ENCODE measurements at regions not wholly inside any gene's neighbourhood (a gene's known extent, or its start where the extent isn't known, plus 50 kb on each side); places are given as distances from the start of the nearest gene placed in this dataset.

DNA sequence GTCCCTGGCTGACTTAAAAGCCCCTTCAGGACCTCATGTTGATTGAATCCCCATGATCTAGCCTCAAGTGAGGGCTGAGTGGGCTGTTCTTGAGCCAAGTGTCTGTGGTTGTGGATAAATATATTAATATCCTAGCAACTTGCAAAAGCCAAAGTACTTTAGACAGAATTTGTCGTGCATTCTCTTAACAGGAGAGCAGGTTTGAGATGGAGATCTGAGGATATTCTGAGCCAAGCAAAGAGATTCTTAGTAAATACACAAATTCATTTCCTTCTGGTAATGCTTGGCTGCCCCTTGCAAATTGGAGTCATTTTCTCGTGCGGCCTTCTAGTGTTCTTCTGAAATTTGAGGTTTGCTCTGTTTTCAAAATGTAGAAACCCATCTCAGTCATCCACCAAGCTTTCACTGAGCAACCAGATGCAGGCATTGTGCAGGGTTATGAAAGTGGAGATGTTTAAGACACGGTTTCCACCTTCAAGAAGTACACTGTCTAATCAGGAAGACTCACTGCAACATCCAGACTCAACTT, 242.1 kb upstream of the JUN start:
- no peak for DNase-seq (ENCODE audit: low read depth)

DNA sequence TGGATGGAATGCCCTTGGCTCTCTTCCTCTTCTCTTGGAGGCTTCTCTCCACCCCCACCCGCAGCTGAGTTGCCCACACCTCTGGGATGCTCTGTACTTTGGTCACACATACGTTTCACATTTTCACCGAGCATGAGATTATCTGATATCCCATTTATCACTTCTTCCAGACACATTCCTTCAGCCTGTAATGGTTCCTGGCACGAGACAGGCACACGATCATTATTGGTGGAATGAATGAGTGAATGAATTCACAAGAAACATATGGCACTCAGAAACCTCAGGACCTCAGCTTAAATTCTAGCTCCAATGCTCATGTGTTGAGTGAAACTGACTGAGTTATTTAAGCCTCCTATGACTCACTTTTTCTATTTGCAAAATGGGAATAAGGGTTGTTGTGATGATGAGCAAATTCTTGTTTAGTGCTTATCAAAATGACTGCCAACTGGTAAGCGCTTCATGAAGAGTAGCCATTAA, 242.7 kb upstream of the JUN start:
- DNase-seq (ENCODE audit: low read depth) = no peak

DNA sequence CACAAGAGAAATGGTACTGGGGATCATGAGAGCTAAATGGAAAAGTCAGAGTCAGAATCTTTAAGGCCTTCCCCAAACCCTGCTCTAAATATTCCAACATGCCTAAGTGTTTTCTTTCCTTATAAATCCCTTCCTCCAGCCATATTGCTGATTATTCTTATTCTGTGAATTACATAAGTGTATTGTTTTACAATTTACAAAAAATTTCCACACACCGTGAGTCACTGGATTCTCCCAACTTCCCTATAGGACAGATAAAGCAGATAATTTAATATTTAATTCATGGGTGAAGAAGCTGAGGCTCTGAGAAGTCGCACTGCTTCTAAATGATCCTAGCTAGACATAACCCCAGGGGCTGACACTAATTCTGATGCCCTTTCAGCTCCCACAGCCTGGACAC, 243.3 kb upstream of the JUN start:
- no peak for DNase-seq (ENCODE audit: low read depth)

DNA sequence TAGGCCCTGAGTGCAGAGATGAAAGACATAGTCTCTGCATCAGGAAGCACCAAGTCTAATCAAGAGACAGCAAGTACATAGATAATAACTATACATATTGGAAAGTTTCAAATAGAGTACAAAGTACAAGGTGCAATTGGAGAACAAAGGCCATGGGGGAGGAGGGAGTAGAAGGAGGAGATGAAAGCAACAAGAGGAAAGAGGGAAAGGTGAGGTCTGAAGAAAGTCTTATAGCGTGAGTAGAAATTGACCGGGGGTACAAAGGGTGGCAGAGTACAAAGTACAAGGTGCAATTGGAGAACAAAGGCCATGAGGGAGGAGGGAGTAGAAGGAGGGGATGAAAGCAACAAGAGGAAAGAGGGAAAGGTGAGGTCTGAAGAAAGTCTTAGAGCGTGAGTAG, 244.2 kb upstream of the JUN start:
- no peak for DNase-seq (ENCODE audit: low read depth)

DNA sequence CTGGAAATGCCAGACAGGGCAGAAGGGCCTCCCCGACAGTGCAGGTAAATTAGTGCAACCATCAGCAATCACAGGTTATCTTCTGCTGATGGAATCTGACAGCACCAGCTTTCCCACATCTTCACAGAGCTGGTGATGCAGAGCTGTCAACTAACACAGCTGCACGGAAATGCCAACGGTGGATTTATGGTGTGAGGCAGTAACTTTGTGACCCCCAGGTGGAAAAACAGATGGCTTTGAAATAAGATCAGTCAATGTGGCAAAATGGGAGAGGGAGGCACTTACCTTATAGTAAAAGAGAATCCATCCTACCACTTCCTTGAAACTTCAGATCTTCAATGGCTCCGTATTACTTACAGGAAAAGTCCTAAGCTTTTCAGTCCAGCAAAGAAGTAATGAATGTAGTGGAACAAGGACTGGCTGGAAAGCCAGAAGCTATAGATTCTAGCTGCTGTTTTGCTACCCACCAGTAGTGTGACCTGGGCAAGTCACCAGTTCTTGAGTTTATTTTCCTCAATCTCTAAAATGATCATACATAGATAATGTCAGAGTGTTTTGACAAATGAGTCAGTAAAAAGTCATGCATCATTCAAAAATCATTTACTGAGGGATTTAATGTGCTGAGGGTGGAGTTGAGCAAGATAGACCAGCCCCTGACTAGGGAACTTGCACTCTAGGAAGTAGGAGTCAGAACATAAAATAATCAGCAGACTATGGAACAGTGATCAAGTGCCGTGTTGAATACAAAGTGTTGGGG, 245.7 kb upstream of the JUN start:
- DNase-seq (ENCODE audit: low read depth) = no peak

DNA sequence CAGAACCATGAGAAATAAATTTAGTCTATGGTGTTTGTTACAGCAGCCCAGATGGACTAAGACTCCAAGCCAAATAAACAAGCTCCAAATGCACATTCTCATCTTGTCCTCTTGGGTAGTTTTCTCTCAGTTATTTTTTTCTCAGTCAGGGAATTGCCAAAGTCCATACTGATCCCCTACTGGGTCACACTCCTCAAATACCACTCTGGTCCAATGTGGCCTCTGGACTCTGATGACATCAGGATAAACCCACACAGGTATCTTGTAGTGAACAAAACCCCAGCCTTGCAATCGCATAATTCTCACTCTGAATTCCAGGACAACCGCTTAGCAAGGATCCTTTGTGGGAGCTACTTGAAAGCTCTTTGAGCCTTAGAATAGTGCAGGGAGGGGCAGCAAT, 248.4 kb upstream of the JUN start:
- DNase-seq (ENCODE audit: low read depth) = no peak

DNA sequence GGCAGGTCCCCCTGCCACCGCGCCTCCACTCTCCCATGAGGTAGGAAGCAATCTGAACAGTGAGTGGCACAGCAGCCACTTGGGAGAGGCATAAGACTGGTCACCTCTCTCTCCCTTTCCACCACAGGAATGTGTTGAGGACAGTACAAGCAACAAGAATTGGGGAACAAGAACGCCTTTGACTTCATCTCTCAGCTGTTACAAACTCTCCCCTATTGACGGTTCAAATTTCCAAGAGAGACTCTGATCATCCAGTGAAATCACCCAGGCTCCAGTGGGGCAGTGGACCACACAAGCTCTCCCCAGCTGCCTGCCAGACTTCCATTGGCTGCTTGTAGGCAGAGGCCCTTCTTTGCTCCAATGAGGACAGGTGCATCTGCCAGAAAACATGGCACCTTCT, 249.9 kb upstream of the JUN start:
- DNase-seq (ENCODE audit: low read depth) = no peak

DNA sequence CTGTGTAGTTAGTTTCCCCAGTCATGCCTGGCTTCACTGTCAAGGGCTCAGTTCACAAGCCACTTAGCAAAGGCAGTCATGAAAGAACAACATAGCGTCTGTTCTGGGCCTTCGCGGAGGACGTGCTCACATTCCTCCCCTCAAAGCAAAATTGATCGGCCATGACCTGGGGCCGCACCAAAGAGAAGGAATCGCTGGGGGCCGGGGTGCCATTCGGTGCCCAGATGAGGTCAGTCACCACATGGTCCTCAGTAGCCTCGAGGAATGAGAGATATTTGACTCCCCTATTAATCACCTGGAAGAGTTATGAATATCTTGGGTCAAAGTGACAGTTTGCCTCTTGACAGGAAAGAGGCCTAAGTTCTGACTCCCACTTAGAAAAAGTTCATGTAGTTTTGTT, 251.1 kb upstream of the JUN start:
- no peak for DNase-seq (ENCODE audit: low read depth)

DNA sequence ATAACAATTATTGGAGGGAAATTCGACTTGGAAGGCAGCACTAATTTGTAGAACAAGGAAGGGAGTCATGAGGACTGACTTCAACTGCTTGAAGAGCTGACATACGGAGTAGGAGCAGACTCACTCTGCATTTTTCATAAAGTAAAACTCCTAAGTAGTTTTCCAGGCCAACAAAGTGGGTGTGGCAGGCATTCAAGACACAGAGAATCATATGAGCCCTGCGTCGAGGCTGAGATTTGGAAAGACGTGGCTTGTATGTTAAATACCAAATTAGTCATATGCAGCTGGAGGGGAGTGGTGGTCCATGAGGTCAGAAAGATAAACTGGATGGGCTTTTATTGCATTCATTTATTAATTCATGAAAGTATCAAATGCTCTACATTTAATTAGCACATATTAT, 255.7 kb upstream of the JUN start:
- no peak for DNase-seq (ENCODE audit: low read depth)

DNA sequence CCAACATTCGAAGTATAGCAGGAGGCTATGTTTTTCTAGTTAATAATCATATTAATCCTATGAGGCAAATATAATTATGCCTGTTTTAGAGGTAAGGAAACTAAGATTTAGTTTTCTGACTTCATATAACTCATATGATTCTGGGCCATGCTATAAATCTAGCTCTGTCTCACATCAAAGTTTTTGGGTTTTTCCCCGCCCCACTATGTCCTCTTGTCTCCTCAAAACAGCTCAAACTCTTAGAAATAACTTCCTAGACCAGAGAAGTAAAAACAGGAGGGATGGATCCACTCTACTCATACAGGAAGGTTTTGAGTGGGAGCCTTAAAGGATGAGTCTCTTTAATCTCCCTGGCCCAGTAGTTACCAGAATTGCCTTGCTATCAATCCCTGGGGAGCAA, 256.4 kb upstream of the FGGY start:
- DNase-seq (ENCODE audit: low read depth) = no peak

DNA sequence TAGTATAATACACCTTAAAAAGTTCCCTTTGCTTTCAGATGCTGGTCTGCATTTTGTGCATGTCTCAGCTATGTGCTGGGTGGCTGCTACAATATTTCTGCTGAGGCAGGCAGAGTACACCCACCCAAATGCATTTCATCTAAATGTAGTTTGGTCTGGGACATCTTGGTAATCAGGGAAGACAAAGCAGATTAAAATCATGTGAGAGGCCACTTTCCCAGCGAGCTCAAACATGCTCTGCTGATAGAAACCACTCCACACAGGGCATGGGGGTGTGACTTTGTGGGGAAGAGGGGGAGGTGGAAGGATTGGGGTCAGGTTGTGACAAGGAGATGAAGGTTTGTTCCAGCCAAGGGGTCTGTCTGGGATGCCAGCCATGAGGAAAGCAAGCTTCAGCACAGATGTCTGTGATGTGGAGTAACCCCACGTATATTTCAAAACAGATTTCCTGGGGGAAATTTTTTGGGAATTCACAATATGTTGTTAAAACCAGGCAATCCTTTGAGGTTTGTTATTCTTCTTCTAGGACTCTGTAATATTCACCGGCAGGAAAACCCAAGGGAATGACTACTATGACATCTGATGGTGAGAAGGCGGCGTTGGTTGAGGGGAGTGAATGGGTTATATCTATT, 255.1 kb upstream of the FGGY start:
- no peak for DNase-seq (ENCODE audit: low read depth)

DNA sequence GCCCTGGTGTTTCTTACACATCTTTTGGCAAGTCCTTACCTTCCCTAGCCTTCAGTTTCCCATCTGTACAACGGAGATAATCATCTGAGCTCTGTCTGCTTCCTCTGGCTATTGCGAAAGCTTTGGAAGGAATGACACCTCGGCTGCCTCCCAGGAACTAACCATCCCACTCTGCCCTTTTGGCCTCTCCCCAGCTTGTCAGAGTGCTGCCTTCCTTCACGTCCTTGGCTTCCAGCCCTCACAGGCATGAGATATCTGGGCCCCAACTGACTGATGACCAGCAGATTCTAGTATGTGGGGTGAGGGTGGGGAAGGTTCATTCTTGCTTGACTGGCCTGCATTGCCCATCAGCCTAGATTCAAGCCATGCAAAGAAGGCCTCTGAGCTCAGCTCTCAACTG, 253.1 kb upstream of the FGGY start:
- DNase-seq (ENCODE audit: low read depth) = no peak

DNA sequence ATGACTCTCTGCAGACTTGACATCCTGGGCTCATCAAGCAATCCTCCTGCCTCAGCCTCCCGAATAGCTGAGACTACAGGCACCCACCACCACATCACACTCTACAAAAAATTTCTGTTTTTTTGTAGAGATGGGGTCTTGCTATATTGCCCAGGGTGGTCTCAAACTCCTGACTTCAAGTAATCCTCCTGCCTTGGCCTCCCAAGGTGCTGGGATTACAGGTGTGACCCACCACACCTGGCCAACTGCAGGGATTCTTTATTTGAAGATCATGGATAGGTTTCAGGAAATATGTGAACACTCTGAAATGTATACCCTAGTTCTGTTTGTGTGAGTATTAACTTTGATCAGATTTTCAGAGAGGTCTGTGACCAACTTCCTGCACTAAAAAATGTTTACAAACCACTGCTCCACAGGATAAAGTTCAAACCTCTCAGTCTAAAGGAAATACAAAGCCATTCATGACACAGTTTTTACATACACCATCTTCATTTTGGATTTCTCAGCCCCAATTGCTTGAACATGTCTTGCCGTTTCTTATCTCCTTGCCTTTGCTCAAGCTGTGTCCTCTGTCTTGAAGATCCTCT, 252.3 kb upstream of the FGGY start:
- no peak for DNase-seq (ENCODE audit: low read depth)

DNA sequence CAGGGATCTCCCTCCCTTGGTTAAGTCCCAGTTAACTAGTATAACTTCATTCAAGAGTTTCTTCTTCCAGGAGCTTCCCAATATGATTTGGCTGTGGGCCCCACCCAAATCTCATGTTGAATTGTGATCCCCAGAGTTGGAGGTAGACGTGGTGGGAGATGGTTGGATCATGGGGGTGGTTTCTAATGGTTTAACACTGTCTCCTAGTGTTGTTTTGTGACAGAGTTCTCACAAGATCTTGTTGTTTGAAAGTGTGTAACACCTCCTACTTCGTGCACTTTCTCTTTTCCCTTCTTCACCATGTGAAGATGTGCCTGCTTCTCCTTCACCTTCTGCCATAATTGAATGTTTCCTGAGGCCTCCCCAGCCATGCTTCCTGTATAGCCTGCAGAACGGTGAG, 251.8 kb upstream of the FGGY start:
- no peak for DNase-seq (ENCODE audit: low read depth)

DNA sequence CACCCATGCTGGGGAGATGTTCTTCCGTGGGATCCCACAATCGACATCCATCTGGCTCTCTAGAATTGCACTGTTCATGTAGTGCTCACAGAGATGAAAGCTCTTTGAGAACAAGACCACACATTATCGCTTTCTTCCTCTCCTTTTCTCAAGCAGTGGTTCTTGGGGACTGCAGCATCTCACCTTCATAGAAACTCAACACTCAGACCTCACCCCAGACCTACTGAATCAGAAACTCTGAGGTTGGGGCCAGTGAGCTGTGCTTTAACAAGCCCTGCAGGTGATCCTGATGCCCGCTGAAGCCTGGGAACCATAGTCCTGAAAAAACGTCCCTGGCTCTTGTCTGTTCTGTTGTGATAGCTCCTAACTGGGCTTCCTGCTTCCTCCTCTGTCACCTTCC, 251.3 kb upstream of the FGGY start:
- no peak for DNase-seq (ENCODE audit: low read depth)

DNA sequence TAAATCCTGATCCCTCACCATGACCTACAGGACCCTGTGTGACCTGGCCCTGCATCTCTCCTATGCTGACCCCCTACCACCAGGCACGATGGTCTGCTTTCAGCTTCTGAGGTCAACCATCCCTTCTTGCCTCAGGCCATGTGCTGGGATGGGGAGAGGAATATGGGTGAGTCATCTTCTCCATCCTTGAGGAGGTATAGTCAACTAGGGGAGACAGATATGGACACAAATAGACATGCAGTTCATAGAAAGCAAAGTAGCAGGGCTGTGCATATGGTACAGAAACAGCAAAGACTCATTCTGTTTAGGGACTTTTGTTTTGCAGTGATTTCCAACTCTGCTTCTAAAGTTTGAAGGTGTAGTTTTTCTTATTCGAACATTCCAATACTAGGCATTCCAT, 250.8 kb upstream of the FGGY start:
- DNase-seq (ENCODE audit: low read depth) = no peak

DNA sequence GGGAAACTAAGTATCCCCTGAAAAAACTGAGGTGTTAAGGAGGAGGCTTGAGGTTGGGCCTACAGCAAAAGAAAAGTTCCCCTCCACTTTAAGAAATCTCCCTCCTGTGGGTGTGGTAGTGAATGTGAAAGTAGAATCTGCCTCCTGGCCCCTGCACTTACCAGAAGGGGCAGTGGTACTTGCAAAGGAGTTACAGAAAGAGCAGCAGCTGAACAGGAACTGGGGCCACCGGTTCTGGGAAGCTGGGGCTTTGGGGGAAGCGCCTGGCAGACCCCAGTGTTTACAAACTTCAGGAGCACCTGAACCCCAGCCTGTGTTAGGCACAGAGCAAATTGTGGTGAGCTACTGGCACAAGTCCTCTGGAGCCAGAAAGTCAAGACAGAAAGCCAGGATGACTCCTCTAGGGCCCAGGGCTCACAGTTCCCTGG, 250.2 kb upstream of the FGGY start:
- DNase-seq (ENCODE audit: low read depth) = no peak

DNA sequence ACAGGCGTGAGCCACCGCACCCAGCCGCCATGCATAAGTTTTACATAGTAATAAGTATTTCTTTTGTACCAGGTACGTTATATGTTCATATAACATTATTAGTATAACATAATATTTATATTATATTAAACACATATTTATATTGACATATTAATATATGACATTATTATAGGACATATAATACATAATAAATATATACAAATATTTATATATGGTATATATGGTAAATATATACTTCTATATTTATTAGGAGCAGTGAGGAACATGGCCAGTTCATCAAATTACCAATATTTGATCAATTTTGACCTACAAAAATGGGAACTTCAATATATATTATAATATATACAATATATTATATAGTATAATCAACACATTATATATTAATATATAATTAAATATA, 245.9 kb upstream of the FGGY start:
- no peak for DNase-seq (ENCODE audit: low read depth)

DNA sequence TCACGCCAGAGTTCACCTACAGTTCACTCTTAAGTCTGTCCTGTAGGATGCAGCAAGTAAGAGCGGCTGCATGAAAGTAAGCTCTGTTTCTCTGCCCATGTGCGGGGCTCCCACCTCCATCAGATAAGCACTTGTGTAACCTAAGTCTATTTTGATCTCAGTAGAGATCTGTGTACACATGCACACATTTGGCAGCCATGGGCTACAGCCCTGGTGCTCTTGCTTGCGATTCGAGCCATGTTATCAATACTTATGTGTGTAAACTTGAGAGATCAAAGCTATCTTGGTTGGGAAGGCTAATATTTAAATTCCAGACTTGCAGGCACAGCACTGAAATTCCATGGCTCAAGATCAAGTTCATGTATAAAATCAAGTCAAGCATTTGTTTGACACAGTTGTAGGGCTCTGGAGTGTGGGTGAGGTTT, 244.7 kb upstream of the FGGY start:
- no peak for DNase-seq (ENCODE audit: low read depth)

DNA sequence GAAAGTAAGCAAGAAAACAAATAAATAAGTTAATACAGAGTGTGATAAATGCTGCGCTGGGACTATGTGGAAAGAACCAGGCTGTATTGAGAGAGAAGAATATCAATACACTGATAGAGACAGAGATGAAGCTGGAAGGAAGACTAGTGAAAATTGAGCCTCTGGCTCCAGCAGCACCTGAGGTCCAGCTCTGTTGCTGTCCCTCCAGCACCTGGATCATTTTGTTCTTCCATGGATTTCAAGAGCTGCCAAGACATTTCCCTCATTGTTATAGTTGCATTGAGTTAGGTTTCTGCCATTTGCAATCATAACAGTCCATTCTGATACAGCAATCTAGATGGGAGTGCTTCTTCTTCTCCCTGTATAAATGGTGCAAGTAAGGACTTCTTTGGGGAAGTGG, 242.7 kb upstream of the FGGY start:
- no peak for DNase-seq (ENCODE audit: low read depth)

DNA sequence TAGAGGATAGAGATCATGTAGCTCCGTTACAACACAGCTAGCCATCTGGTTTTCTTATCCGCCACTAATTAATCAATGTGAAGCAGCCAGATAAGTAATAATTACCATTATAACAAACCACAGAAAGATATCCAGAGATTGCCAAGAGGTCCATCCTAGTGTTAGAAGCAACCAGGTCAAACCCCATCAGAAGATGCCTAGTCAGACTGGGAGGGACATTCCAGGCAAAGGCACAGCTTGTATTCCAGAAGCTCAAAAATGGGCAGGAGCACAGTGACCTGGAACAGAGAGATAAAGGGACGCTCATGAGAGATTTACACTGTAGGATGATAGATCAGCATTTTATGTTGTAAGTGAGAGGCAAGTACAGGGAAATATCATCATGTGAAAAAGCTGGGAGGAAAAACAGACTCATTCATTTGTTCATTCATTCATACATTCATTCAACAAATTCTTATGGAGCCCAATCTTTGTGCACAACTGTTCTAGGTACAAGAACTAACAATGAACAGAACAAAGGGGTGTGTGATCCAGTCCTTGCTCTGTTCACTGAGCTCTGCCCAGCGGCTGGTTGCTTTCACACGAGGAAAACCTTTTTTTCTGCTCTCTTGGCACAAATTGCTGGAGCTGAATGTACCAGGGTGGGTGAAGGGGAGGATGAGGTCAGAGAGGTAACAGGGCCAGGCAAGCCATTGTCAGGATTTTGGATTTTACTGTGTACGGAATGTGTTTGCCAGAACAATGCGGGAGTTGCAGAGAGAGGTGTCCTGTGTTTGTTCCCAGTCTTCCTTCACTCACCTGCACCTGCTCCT, 240.8 kb upstream of the FGGY start:
- DNase-seq (ENCODE audit: low read depth) = no peak

DNA sequence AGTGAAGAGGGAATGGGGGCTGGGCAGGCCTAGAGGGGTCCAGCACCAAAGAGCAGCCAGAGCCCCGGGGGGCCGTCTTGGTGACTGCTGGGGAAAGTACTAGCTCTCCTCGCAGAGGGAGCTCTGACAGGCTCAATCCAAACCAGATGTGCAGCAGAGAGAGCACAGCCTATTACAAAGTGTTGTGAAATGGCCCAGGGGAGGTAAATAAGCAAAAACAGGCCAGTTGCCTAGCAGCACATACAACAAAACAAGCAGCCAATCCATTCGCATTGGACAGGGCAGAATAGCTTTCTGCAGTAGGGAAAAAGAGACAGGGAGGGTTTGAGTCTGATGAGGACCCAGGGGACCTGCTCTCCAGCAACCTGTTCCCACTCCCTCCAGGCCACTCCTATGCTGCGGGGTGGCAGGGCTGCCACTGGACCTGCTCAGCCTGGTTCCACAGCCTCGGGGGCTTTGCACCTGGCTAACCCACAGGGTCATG, 239.6 kb upstream of the FGGY start:
- peak; percentile 97 for DNase-seq (ENCODE audit: low read depth)
